ENCODE measurements at regions not wholly inside any gene's neighbourhood (a gene's known extent, or its start where the extent isn't known, plus 50 kb on each side); places are given as distances from the start of the nearest gene placed in this dataset.

- peak; percentile 64 to 84 (median 79) for DNase-seq
Measured at GRCh38 chr6:99868074-99868702, 125.8 kb downstream of the MCHR2 start.
